Left ventricle myocardium inferior (tissue), 1 donor: ENCODE measurements at regions not wholly inside any gene's neighbourhood (a gene's known extent, or its start where the extent isn't known, plus 50 kb on each side); places are given as distances from the start of the nearest gene placed in this dataset.

Experiments used
- DNase-seq: peaks from one replicate; pipeline ENCODE4 v3.0.0-alpha.2; 2020
- H3K27ac ChIP-seq: fragments of 200-600 bp; replicated peaks from 2 replicates; pipeline ENCODE4 v1.8.0; 2021
- H3K27me3 ChIP-seq: fragments of 200-600 bp; 2 replicates; pipeline ENCODE4 v1.8.0; 2021; ENCODE audit warnings: low read depth
- H3K36me3 ChIP-seq: fragments of 200-600 bp; 2 replicates; pipeline ENCODE4 v1.8.0; 2021
- H3K4me1 ChIP-seq: fragments of 200-600 bp; 2 replicates; pipeline ENCODE4 v1.8.0; 2021
- H3K4me3 ChIP-seq: fragments of 200-600 bp; 2 replicates; pipeline ENCODE4 v1.8.0; 2021; ENCODE audit warnings: mild to moderate bottlenecking, moderate library complexity
- H3K9me3 ChIP-seq: fragments of 200-600 bp; replicated peaks from 2 replicates; pipeline ENCODE4 v1.8.0; 2021
- CTCF ChIP-seq: fragments of 200-600 bp; IDR thresholded peaks from 2 replicates; pipeline ENCODE4 v1.8.0; 2021; ENCODE audit warnings: antibody characterized with exemption, mild to moderate bottlenecking, borderline replicate concordance
- intact Hi-C: fragments of 100-400 bp; cut with micrococcal nuclease; formaldehyde crosslinking; loops from one replicate; pipeline ENCODE4 v1.11.0; 2022
- donor health status: DM: no; HTN: yes; CAD: no; lungs with severe emphysema.

GRCh38 chr2:59920961-59921360 is 632.5 kb downstream of the BCL11A start:
- DNase-seq = no peak
- H3K9me3 ChIP-seq = no peaks in the 10 kb centered on the region
- intact Hi-C loops = no loop called here
- H3K4me1 ChIP-seq = no peaks in the 10 kb centered on the region
- H3K27me3 ChIP-seq = peaks cover 7% of the 10 kb centered on the region
- no peak for TF ChIP-seq CTCF
- no peak overlapping the region for H3K4me3 ChIP-seq
- H3K36me3 ChIP-seq = no peaks in the 10 kb centered on the region
- no peak overlapping the region for H3K27ac ChIP-seq

GRCh38 chr2:59920307-59920706 is 633.1 kb downstream of the BCL11A start:
- no peak for DNase-seq
- no peaks in the 10 kb centered on the region for H3K9me3 ChIP-seq
- intact Hi-C loops = no loop called here
- peaks cover 9% of the 10 kb centered on the region for H3K27me3 ChIP-seq
- no peaks in the 10 kb centered on the region for H3K4me1 ChIP-seq
- no peaks in the 10 kb centered on the region for H3K36me3 ChIP-seq
- TF ChIP-seq CTCF = no peak
- H3K27ac ChIP-seq = no peak overlapping the region
- H3K4me3 ChIP-seq = no peak overlapping the region

GRCh38 chr2:59919579-59919978 is 633.9 kb downstream of the BCL11A start:
- H3K27ac ChIP-seq = no peak overlapping the region
- TF ChIP-seq CTCF = no peak
- DNase-seq = no peak
- H3K36me3 ChIP-seq = no peaks in the 10 kb centered on the region
- H3K4me3 ChIP-seq = no peak overlapping the region
- no peaks in the 10 kb centered on the region for H3K4me1 ChIP-seq
- intact Hi-C loops = no loop called here
- H3K9me3 ChIP-seq = no peaks in the 10 kb centered on the region
- H3K27me3 ChIP-seq = peaks cover 12% of the 10 kb centered on the region

- TF ChIP-seq CTCF = no peak
- intact Hi-C loops = no loop called here
- no peak overlapping the region for H3K27ac ChIP-seq
- H3K36me3 ChIP-seq = no peaks in the 10 kb centered on the region
- H3K4me3 ChIP-seq = no peak overlapping the region
- peaks cover 10% of the 10 kb centered on the region for H3K27me3 ChIP-seq
- no peak for DNase-seq
- H3K4me1 ChIP-seq = no peaks in the 10 kb centered on the region
- H3K9me3 ChIP-seq = no peaks in the 10 kb centered on the region
These were observed 641.4 kb downstream of the BCL11A start for GRCh38 chr2:59912042-59912441.

GRCh38 chr2:59910166-59910565 is 643.3 kb downstream of the BCL11A start:
- no peak overlapping the region for H3K4me3 ChIP-seq
- peaks cover 7% of the 10 kb centered on the region for H3K27me3 ChIP-seq
- no peak for TF ChIP-seq CTCF
- no peaks in the 10 kb centered on the region for H3K4me1 ChIP-seq
- intact Hi-C loops = no loop called here
- no peak overlapping the region for H3K27ac ChIP-seq
- no peaks in the 10 kb centered on the region for H3K9me3 ChIP-seq
- H3K36me3 ChIP-seq = no peaks in the 10 kb centered on the region
- DNase-seq = no peak

- no peaks in the 10 kb centered on the region for H3K4me1 ChIP-seq
- no peak overlapping the region for H3K4me3 ChIP-seq
- no peak for TF ChIP-seq CTCF
- H3K27me3 ChIP-seq = peaks cover 5% of the 10 kb centered on the region
- H3K27ac ChIP-seq = no peak overlapping the region
- no peak for DNase-seq
- intact Hi-C loops = no loop called here
- H3K36me3 ChIP-seq = no peaks in the 10 kb centered on the region
- no peaks in the 10 kb centered on the region for H3K9me3 ChIP-seq
These were observed 644.3 kb downstream of the BCL11A start for GRCh38 chr2:59909147-59909546.
